GM23248 (cell line): ENCODE measurements at regions not wholly inside any gene's neighbourhood (a gene's known extent, or its start where the extent isn't known, plus 50 kb on each side); places are given as distances from the start of the nearest gene placed in this dataset.

ENCODE experiments used
- EZH2 ChIP-seq: fragments of 200-600 bp; sonication (generic); IDR thresholded peaks from 2 replicates; pipeline ENCODE4 v1.6.1; 2018; ENCODE audit warnings: antibody characterized with exemption, mild to moderate bottlenecking; ENCODE audit not compliant: insufficient read depth, poor library complexity, severe bottlenecking
- EZH2phosphoT487 ChIP-seq: fragments of 200-600 bp; sonication (generic); IDR thresholded peaks from 2 replicates; pipeline ENCODE4 v1.6.1; 2018; ENCODE audit warnings: antibody characterized with exemption, moderate library complexity, mild to moderate bottlenecking, low read depth; ENCODE audit not compliant: insufficient read depth

GRCh38 chr3:71872256-71872655 is 87.3 kb upstream of the PROK2 start:
- no peak for TF ChIP-seq EZH2
- no peak for TF ChIP-seq EZH2phosphoT487
